H1 (cell line): ENCODE measurements at regions not wholly inside any gene's neighbourhood (a gene's known extent, or its start where the extent isn't known, plus 50 kb on each side); places are given as distances from the start of the nearest gene placed in this dataset.

Experiments
- KDM1A ChIP-seq: fragments of 200-600, 300-600 bp; sonication (generic); IDR thresholded peaks from 2 replicates; pipeline ENCODE4 v1.7.1; 2016; ENCODE audit warnings: mild to moderate bottlenecking, low read length, borderline replicate concordance
- NANOG ChIP-seq: IDR thresholded peaks from 2 replicates; pipeline ENCODE4 v1.6.1; 2011; ENCODE audit warnings: low read length, low read depth, mild to moderate bottlenecking, inconsistent platforms; ENCODE audit not compliant: insufficient read depth, poor library complexity, severe bottlenecking
- PHF8 ChIP-seq: fragments of 200-600 bp; sonication (generic); conservative IDR thresholded peaks from 2 replicates; pipeline ENCODE4 v1.7.1; 2012; ENCODE audit warnings: low read depth, mild to moderate bottlenecking, inconsistent platforms, low read length, moderate library complexity

DNA sequence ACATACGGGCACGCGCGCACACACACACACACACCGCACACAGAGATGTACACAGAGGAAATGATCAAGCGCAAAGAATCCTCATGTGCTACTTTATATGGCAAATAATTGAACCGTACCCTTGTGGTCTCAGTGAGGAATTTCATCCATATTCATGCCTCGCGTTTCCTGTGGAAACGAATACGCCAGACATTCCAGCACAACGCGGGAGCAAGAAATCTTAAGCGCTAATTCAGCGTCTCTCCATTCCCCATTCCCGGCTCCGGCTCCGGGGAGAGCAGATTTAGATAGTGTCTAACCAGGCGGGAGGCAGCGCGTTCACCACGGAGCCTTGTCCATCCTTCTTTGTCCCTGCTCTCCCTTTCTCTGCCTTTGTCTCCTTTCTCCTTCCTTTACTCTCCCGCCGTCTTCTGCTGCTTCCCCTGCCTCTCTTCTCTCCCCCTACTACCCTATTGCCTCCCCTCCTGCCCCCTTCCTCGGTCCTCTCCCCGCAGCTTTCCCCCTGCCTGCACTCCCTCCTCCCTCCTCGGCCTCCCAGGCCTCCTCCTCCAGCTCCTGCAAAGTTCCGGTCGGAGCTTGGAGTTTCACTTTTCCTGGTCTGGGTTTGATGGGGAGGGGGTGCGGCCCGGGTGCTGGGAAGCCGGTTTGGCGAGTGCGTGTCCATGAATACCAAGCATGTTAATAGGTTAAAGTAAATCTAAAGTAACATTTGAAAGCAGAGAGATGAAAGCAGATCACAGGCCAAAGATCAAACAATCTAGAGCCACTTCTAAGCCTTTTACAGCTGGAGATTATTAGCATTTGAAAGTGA is 579.3 kb downstream of the BUD13 start (continued):
- TF ChIP-seq PHF8: no peak
- no peak for TF ChIP-seq NANOG
- TF ChIP-seq KDM1A: no peak
